NCI-H1930 (cell line): ENCODE measurements at regions not wholly inside any gene's neighbourhood (a gene's known extent, or its start where the extent isn't known, plus 50 kb on each side); places are given as distances from the start of the nearest gene placed in this dataset.

Experiments used
- DNase-seq, 2 experiments: peaks; one replicate each; lab custom pipeline; 2025; lab: John Stamatoyannopoulos, UW

- no peak for DNase-seq
Observed at GRCh38 chr7:130929896-130930659, 196.1 kb upstream of the KLF14 start.

GRCh38 chr7:130930681-130931080 is 196.7 kb upstream of the KLF14 start:
- DNase-seq: no peak

DNA sequence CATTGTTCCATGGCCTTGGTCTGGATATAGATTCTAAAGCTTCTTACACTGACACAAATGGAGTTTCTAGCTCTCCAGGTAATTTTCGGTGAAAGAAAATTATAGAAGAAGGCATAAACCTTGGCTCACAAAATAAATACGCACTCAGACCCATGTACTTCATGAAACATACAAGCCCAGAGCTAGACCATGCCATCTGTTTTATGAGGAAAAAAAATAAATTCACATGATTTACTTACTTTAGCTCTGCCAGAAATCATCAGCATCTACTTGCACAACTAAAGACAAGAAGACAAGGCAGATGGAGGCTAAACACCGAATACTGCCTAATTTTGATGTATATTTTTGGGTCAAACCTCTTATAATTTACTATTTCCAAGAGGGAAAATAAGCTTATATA is 197.4 kb upstream of the KLF14 start:
- DNase-seq: no peak

DNA sequence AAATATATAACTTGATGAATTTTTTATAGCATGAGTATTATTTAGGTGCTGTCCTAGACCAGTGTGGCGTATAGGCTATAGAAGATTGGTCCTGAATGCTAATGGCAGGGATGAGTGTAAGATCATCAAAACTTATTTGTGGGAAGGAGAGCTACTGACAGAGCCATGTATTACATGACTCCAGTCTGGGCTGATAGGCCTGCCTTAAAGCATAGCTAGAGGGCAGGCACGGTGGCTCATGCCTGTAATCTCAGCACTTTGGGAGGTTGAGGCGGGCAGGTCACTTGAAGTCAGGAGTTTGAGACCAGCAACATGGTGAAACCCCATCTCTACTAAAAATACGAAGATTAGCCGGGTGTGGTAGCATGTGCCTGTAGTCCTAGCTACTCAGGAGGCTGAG is 198.1 kb upstream of the KLF14 start:
- DNase-seq: no peak

DNA sequence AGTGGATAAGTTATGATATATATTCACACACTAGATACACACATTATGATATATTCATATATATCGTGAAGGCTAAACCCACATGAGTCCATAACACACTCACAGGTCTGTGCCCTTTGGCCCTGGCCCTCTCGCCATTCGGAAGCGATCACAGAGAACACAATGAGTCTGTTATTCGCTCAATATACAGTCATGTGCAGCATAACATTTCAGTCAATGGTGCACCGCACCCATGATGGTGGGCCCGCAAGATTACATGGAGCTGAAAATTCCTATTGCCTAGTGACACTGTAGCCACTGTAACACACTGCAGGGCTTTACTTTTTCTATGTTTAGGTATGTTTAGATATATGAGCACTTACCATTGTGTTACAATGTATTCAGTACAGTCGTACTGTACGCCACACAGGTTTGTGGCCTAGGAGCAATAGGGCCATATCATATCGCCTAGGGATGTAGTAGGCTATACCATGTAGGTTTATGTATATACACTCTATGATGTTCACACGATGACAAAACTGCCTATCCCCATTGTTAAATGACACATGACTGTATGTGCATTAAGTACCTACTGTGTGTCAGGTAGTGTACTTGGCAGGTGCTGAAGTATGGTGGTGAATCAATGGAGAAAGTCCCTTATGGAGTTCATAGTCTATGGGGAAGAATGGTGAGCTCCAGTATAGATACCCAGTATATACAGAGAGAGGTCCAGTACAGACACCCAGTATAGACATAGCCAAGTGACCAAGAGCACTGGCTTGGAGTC is 198.8 kb upstream of the KLF14 start:
- no peak for DNase-seq

GRCh38 chr7:130933919-130934318 is 199.9 kb upstream of the KLF14 start:
- DNase-seq: no peak

- DNase-seq: no peak
Observed at GRCh38 chr7:130935564-130936157, 201.7 kb upstream of the KLF14 start.

GRCh38 chr7:130936202-130936931 is 202.4 kb upstream of the KLF14 start:
- no peak for DNase-seq

DNA sequence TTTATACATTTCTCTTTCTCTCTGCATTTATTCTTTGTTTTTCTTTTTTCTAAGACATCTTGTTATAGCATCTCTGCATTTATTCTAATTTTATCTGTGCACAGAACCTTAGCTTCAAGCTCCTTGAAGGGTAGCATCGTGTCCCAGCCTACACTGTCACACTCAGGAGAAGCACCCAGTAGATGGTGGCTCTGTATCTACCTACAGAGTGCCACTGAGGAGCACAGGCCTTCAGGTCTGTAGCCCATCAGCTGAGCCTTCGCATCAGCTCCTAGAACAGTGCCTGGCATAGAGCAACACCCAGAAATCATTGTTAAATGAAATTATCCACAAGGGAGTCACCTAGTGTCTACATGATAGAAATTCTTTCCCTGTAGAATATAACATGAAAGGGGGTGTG is 203.0 kb upstream of the KLF14 start:
- DNase-seq: no peak

- DNase-seq: no peak
Observed at GRCh38 chr7:130937830-130938229, 203.8 kb upstream of the KLF14 start.

GRCh38 chr7:130938661-130939060 is 204.7 kb upstream of the KLF14 start:
- DNase-seq: no peak

DNA sequence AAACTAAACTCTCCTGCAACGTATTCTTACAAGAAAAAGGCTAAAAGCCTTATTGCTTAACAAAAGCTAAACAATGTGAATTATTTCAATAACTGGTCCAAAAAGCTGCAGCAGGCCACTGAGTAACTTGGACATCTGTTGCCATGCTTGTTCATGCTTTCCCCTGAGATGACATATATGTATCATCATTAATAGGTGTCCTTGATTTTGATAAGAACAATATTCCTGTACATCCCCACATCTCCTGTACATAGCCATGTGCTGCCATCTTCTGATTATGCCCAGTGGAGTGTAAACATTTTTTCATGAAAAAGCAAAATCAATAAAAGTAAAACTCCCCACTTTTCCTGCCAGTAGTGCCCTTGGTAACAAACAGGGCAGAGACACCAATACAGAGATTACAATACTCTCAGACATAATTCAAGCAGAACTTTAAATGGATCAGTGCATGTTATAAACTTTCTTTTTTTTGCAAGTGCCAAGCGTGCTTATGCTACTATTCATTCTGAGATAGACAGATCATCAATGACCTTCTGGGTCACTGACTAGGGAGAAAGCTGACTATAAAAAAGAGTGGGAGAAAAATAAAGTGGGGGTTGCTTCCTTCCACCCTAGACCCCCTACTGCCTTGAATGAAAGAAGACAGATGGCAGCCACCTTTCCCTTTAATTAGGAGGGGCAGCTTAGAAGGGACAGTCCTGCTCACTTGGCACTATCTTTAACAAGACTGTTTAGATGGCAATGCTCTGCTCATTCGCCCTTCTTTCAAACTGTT is 205.5 kb upstream of the KLF14 start:
- DNase-seq: no peak

- no peak for DNase-seq
Observed at GRCh38 chr7:130940326-130940725, 206.3 kb upstream of the KLF14 start.

- no peak for DNase-seq
Observed at GRCh38 chr7:130940907-130941306, 206.9 kb upstream of the KLF14 start.

DNA sequence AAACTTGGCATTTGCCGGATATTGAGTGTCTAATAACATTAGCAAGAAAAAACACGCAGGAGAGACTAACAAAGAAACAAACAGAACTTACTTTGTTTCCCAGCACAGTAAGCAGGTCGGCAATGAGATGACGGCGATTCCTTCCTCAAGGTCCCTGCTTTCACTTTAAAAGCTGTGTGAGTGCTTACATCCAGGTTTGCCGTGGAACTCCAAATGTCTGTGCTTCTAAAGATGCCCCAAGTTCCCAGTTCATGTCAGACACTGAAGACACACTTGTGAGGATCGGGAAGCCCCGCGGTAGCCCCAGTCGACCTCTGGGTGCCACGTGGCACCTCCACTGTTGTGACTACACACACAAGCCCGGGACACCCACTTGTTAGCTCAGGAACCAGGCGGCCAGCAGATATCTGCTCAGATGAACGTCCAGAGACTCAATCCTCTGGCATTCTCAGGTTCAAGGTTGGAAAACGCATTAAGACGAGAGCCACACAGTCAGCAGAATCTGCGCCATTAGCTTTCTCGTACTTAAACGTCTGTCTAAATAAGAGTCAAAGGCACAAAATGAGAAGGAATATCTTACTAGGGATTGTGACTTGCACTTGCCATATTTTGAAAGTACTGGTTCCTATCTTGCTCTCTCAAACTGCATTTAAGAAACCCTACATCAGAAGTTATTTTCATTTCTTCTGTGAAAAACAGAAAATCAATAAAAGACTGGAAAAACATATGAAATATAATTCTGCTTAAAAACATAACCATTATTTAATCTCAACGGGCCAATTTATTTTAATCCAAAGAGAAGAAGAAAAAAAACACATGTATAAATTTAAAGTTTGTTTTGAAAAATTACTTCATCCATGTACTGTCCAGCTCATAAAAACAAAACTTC is 207.6 kb upstream of the KLF14 start:
- DNase-seq: no peak

DNA sequence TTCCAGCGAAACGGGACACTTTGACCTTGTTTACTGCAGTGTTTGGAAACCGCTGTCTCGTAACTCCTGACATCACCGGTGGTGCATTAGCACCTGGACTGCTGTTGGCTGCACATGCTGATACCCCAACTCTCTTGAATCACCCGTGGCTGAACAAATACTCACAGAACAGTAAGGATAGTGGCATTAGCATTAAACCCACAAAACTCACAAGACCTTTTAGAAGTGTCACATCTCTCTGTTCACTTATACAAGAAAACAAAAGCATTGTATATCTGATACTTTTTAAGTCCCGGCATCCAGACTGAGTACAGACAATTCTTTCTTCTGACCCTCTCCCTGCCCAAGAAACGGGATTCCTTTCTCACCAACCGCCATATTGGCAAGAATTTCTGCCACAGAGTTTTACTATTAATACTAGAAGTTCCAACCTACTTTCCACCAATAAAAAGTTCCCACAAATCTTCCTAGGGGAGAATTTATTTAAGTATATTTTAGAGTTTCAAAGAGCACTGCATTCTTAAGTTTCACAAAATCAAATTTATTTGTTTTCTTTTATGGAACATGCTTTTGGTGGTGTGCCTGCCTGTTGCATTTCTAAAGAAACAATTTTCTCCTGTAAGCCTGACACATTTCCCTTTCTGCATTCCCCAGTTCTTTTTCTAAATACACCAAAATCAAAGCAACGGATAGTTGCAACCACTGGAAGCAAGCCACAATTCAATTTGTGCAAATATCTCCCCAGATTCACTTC is 208.4 kb upstream of the KLF14 start:
- no peak for DNase-seq

- DNase-seq: no peak
Observed at GRCh38 chr7:130943336-130943901, 209.4 kb upstream of the KLF14 start.

DNA sequence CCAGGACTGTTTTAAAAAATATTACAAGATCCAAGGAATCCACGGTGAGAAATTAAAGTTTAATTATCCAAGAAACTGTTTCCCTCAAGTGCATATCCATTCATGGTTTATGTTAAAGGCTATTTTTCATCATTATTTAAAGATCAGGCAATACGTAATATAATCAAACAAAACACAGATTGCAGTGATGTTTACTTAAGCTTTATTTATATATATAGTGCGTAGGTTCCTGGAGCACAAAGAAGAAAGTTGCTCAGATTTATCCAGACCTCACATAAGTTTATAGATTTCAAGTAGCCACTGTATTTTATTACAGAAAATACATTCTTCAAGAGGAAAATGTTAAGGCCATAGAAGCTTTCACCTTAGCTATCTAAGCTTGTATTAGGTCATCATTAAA is 210.0 kb upstream of the KLF14 start:
- no peak for DNase-seq

GRCh38 chr7:130944997-130945396 is 211.0 kb upstream of the KLF14 start:
- DNase-seq: no peak

DNA sequence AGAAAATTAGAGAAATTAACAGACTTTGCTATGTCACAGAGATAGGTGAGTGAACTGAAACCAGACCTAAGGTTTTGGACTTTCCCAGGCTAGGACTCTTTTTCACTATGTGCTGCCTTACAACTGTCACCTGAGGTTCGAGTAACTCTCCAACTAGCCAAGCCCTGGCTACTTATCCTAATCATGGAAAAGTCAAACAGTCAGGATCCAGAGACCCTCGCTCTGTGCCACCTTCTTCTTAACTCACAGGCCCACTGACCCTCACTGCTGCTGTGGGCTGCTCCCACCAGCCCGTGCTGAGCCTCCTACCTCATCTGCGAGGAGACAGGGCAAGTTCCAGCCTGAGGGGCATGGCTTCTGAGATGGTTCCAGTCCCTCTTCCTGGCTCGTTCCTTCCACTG is 211.4 kb upstream of the KLF14 start:
- DNase-seq: no peak
